ENCODE measurements at regions not wholly inside any gene's neighbourhood (a gene's known extent, or its start where the extent isn't known, plus 50 kb on each side); places are given as distances from the start of the nearest gene placed in this dataset.

- no peak for TF ChIP-seq BHLHE40 (IDR thresholded peaks at IDR 0.05; ENCODE audit: borderline replicate concordance)
- no peak for TF ChIP-seq FOXK2 (IDR thresholded peaks at IDR 0.05)
- no peak for TF ChIP-seq TARDBP (IDR thresholded peaks at IDR 0.05)
- TF ChIP-seq SUZ12 (IDR thresholded peaks at IDR 0.05): no peak
- no peak for TF ChIP-seq ELF4 (IDR thresholded peaks at IDR 0.05)
- TF ChIP-seq L3MBTL2 (conservative IDR thresholded peaks at IDR 0.05): no peak
- TF ChIP-seq CTBP1 (IDR thresholded peaks at IDR 0.05; ENCODE audit: borderline replicate concordance): no peak
- no peak for TF ChIP-seq SP1 (IDR thresholded peaks at IDR 0.05)
- no peak for TF ChIP-seq FOXA1 (IDR thresholded peaks at IDR 0.05)
- TF ChIP-seq FOXM1 (IDR thresholded peaks at IDR 0.05; ENCODE audit: borderline replicate concordance): no peak
- TF ChIP-seq ARNT (IDR thresholded peaks at IDR 0.05): no peak
Observed at GRCh38 chr4:106854569-106855351, 181.4 kb downstream of the DKK2 start.
